HepG2 (cell line): ENCODE measurements at regions not wholly inside any gene's neighbourhood (a gene's known extent, or its start where the extent isn't known, plus 50 kb on each side); places are given as distances from the start of the nearest gene placed in this dataset.

Experiments used
- ATAC-seq: fragments of 200-7000 bp; cut with Tn5 transposase; 3 replicates; pipeline ENCODE4 v1.9.1; 2020; ENCODE audit warnings: mild to moderate bottlenecking, moderate library complexity
- BruUV-seq: library from RNA; stranded (reverse); fragments of 400-500 nt; replicated peaks from 2 replicates; lab custom pipeline; 2021; lab: Mats Ljungman, UMichigan
- CTCF ChIA-PET: fragments of 300-600 bp; formaldehyde crosslinking; extraction: SDS; loops from one replicate; lab custom pipeline; 2021; ENCODE audit warnings: low total read pairs, inconsistent platforms, low intra/inter-chr PET ratio; lab: Yijun Ruan, JAX
- POLR2A ChIA-PET: fragments of 350-600 bp; sonication (Branson Sonifier 250); formaldehyde crosslinking; loops from one replicate; lab custom pipeline; 2020; ENCODE audit warnings: antibody characterized with exemption, inconsistent platforms; lab: Yijun Ruan, JAX
- DNase-seq: peaks from one replicate; pipeline ENCODE4 v3.0.0-alpha.2; 2015; ENCODE audit warnings: low spot score
- FAIRE-seq: peaks from 3 replicates; lab custom pipeline; 2011; peaks lifted over from hg19 to GRCh38; lab: Jason Lieb, UNC
- H2AFZ ChIP-seq: one replicate; pipeline ENCODE4 v1.6.1; 2011; ENCODE audit warnings: low read length, inconsistent platforms
- H3K27ac ChIP-seq: fragments of 300-600 bp; 3 replicates; pipeline ENCODE4 v1.8.0; 2011; ENCODE audit warnings: mixed run types, mild to moderate bottlenecking, mixed read lengths, low read length, inconsistent platforms; ENCODE audit not compliant: insufficient read depth; ENCODE audit errors: extremely low read length
- H3K27me3 ChIP-seq, 2 experiments: fragments of 200-600 bp in 1 of 2; 2 replicates in 1 of 2; 3 replicates in 1 of 2; pipeline versions ENCODE4 v1.6.0 to v1.8.0; 2011; ENCODE audit warnings: low read length in 2 of 2, mild to moderate bottlenecking in 2 of 2, moderate library complexity in 2 of 2, inconsistent platforms in 1 of 2; ENCODE audit not compliant: insufficient read depth in 2 of 2, control insufficient read depth in 1 of 2
- H3K36me3 ChIP-seq, 2 experiments: fragments of 200-600 bp in 1 of 2; replicated peaks in 1 of 2; 2 replicates in 1 of 2; 3 replicates in 1 of 2; pipeline versions ENCODE4 v1.5.1 to v1.8.0; 2011; ENCODE audit warnings: low read length in 2 of 2, inconsistent platforms in 1 of 2; ENCODE audit not compliant: insufficient read depth in 2 of 2, control insufficient read depth in 1 of 2
- H3K4me1 ChIP-seq: 2 replicates; pipeline ENCODE4 v1.5.1; 2012; ENCODE audit warnings: low read length, inconsistent platforms; ENCODE audit not compliant: insufficient read depth
- H3K4me2 ChIP-seq: 2 replicates; pipeline ENCODE4 v1.6.0; 2011; ENCODE audit warnings: low read depth, low read length, inconsistent platforms
- H3K4me3 ChIP-seq, 3 experiments: fragments of 200-600 bp in 1 of 3; sonication (generic), shearing (Covaris generic) in 1 of 3; replicated peaks in 1 of 3; 2 replicates each; pipeline ENCODE4 v1.5.1; 2011 to 2016; ENCODE audit warnings: low read length in 3 of 3, inconsistent platforms in 2 of 3, low read depth in 2 of 3, mild to moderate bottlenecking in 2 of 3, control low read depth in 1 of 3, mixed read lengths in 1 of 3; ENCODE audit not compliant: insufficient read depth in 1 of 3
- H3K79me2 ChIP-seq: one replicate; pipeline ENCODE4 v1.6.1; 2011; ENCODE audit warnings: low read length, inconsistent platforms; ENCODE audit not compliant: insufficient read depth
- H3K9ac ChIP-seq: 2 replicates; pipeline ENCODE4 v1.6.0; 2011; ENCODE audit warnings: mild to moderate bottlenecking, low read depth, low read length, inconsistent platforms; ENCODE audit not compliant: insufficient read depth
- H3K9me3 ChIP-seq: 2 replicates; pipeline ENCODE4 v1.5.1; 2012; ENCODE audit warnings: mild to moderate bottlenecking, low read length
- H4K20me1 ChIP-seq: 2 replicates; pipeline ENCODE4 v1.6.0; 2011; ENCODE audit warnings: inconsistent platforms, mild to moderate bottlenecking, low read length, moderate library complexity; ENCODE audit not compliant: insufficient read depth
- BRCA1 ChIP-seq: sonication (generic); formaldehyde crosslinking; IDR thresholded peaks from 2 replicates; pipeline ENCODE4 v1.4.0; 2020; ENCODE audit warnings: missing genetic modification reagents
- CBFB ChIP-seq: sonication (generic); formaldehyde crosslinking; IDR thresholded peaks from 2 replicates; pipeline ENCODE4 v1.4.0; 2020; ENCODE audit warnings: missing genetic modification reagents
- FIP1L1 ChIP-seq: fragments of 200-400 bp; formaldehyde crosslinking; IDR thresholded peaks from 2 replicates; pipeline ENCODE4 v1.6.1; 2018; ENCODE audit warnings: low read depth, mild to moderate bottlenecking, low read length, moderate library complexity, borderline replicate concordance; ENCODE audit not compliant: insufficient read depth
- FOSL2 ChIP-seq: sonication (generic); formaldehyde crosslinking; IDR thresholded peaks from 2 replicates; pipeline ENCODE4 v1.4.0; 2020; ENCODE audit warnings: missing genetic modification reagents
- GATAD1 ChIP-seq: IDR thresholded peaks from 2 replicates; pipeline ENCODE4 v1.6.1; 2016; ENCODE audit warnings: missing genetic modification reagents, missing compliant biosample characterization
- GMEB1 ChIP-seq: sonication (generic); formaldehyde crosslinking; IDR thresholded peaks from 2 replicates; pipeline ENCODE4 v1.5.1; 2020; ENCODE audit warnings: missing genetic modification reagents, mild to moderate bottlenecking, borderline replicate concordance
- GMEB2 ChIP-seq: IDR thresholded peaks from 2 replicates; pipeline ENCODE4 v1.6.1; 2016; ENCODE audit warnings: missing biosample characterization, missing genetic modification reagents, low read depth
- GTF2F1 ChIP-seq: fragments of 150-350 bp; IDR thresholded peaks from 2 replicates; pipeline ENCODE4 v1.6.1; 2014; ENCODE audit warnings: low read length
- MED8 ChIP-seq: sonication (generic); formaldehyde crosslinking; IDR thresholded peaks from 2 replicates; pipeline ENCODE4 v1.8.1; 2023; ENCODE audit warnings: mild to moderate bottlenecking, missing genetic modification reagents; ENCODE audit not compliant: insufficient replicate concordance
- NKX3-1 ChIP-seq: sonication (generic); formaldehyde crosslinking; IDR thresholded peaks from 2 replicates; pipeline ENCODE4 v1.5.0; 2020; ENCODE audit warnings: missing genetic modification reagents
- RERE ChIP-seq: IDR thresholded peaks from 2 replicates; pipeline ENCODE4 v1.6.1; 2016; ENCODE audit warnings: low read depth, missing genetic modification reagents, missing compliant biosample characterization
- TFE3 ChIP-seq: IDR thresholded peaks from 2 replicates; pipeline ENCODE4 v1.6.1; 2016
- ZNF136 ChIP-seq: sonication (generic); formaldehyde crosslinking; IDR thresholded peaks from 2 replicates; pipeline ENCODE4 v1.8.1; 2022; ENCODE audit warnings: low read depth, mild to moderate bottlenecking, moderate library complexity, missing genetic modification reagents
- ZNF138 ChIP-seq: sonication (generic); formaldehyde crosslinking; IDR thresholded peaks from 2 replicates; pipeline ENCODE4 v1.5.0; 2020; ENCODE audit warnings: mild to moderate bottlenecking, low read depth, missing genetic modification reagents
- ZNF614 ChIP-seq: IDR thresholded peaks from 2 replicates; pipeline ENCODE4 v1.6.1; 2018; ENCODE audit warnings: missing biosample characterization, missing genetic modification reagents, inconsistent platforms, borderline replicate concordance
- ZNF629 ChIP-seq: sonication (generic); formaldehyde crosslinking; conservative IDR thresholded peaks from 2 replicates; pipeline ENCODE4 v1.5.0; 2020; ENCODE audit warnings: missing genetic modification reagents
- WGBS: methylation state at CpG from one replicate; pipeline ENCODE4 v1.1.6; 2017; ENCODE audit warnings: low lambda C conversion rate; 5-methylcytosine and 5-hydroxymethylcytosine counted together
- in situ Hi-C: cut with HindIII; loops from 2 replicates; pipeline ENCODE4 v1.10.0; 2017; ENCODE audit warnings: low pct_unique_long_range_greater_than_20kb; ENCODE audit not compliant: extremely low pct_ligation_motif_present
- intact Hi-C: fragments of 100-400 bp; cut with micrococcal nuclease; formaldehyde crosslinking; loops from one replicate; pipeline ENCODE4 v1.10.0; 2022; ENCODE audit not compliant: unreplicated experiment

GRCh38 chr2:189341077-189341476 is 100.2 kb upstream of the WDR75 start:
- FAIRE-seq = peak; percentile 32
- WGBS = 3% methylated on average over 1 of the region's 1 CpG
- CTCF ChIA-PET = no interaction called here

More at GRCh38 chr2:189341077-189341476, 100.2 kb upstream of the WDR75 start:
- no TSS peak for BruUV-seq
- in situ Hi-C loops (no loop called here), intact Hi-C loops (no loop called here)
- no peaks in the 10 kb centered on the region for H3K79me2 ChIP-seq
- H3K9ac ChIP-seq = no peak overlapping the region
- H3K4me2 ChIP-seq = no peak overlapping the region
- TF ChIP-seq NKX3-1 (CRISPR knock-in tag) (no peak), GMEB2 (CRISPR knock-in tag) (no peak), GATAD1 (no peak), TFE3 (CRISPR knock-in tag) (no peak), FIP1L1 (no peak), MED8 (CRISPR knock-in tag) (no peak), BRCA1 (no peak), FOSL2 (CRISPR knock-in tag) (no peak), GMEB1 (CRISPR knock-in tag) (no peak), CBFB (CRISPR knock-in tag) (no peak), GTF2F1 (no peak), ZNF614 (no peak), RERE (CRISPR knock-in tag) (no peak), ZNF138 (CRISPR knock-in tag) (no peak), ZNF629 (no peak), ZNF136 (no peak)
- DNase-seq (no peak), ATAC-seq (no peak)
- H3K27me3 ChIP-seq = no peaks in the 10 kb centered on the region
- H4K20me1 ChIP-seq = no peaks in the 10 kb centered on the region
- H3K9me3 ChIP-seq = no peaks in the 10 kb centered on the region
- no peak overlapping the region for H2AFZ ChIP-seq
- H3K27ac ChIP-seq = no peak overlapping the region
- no peaks in the 10 kb centered on the region for H3K36me3 ChIP-seq
- H3K4me3 ChIP-seq = no peak overlapping the region
- POLR2A ChIA-PET = no interaction called here
- no peaks in the 10 kb centered on the region for H3K4me1 ChIP-seq
